GM12878 (cell line): ENCODE measurements at regions not wholly inside any gene's neighbourhood (a gene's known extent, or its start where the extent isn't known, plus 50 kb on each side); places are given as distances from the start of the nearest gene placed in this dataset.

ENCODE experiments used
- ATAC-seq: fragments of 200-7000 bp; cut with Tn5 transposase; 3 replicates; pipeline ENCODE4 v1.9.1; 2020; ENCODE audit warnings: mild to moderate bottlenecking, moderate library complexity
- BruUV-seq: library from RNA; stranded (reverse); fragments of 400-500 nt; replicated peaks from 2 replicates; lab custom pipeline; 2021; lab: Mats Ljungman, UMichigan
- CTCF ChIA-PET: fragments of 300-600 bp; sonication (Branson Sonifier 250); formaldehyde crosslinking; extraction: SDS; loops from one replicate; lab custom pipeline; 2021; ENCODE audit warnings: inconsistent platforms; lab: Yijun Ruan, JAX
- POLR2A ChIA-PET: fragments of 350-600 bp; formaldehyde crosslinking; extraction: SDS; loops from one replicate; lab custom pipeline; 2021; ENCODE audit warnings: inconsistent platforms; lab: Charles Lee
- RAD21 ChIA-PET: fragments of 300-600 bp; sonication (Branson Sonifier 250); formaldehyde crosslinking; loops from one replicate; lab custom pipeline; 2023; ENCODE audit warnings: antibody characterized with exemption; ENCODE audit not compliant: unreplicated experiment; lab: Charles Lee
- SMC1A ChIA-PET: fragments of 300-600 bp; sonication (Branson Sonifier 250); formaldehyde crosslinking; loops from one replicate; lab custom pipeline; 2023; ENCODE audit not compliant: unreplicated experiment, uncharacterized antibody; lab: Charles Lee
- DNase-seq: peaks from one replicate; pipeline ENCODE4 v3.0.0-alpha.2; 2011; ENCODE audit warnings: low read depth, low spot score
- FAIRE-seq: peaks from 3 replicates; lab custom pipeline; 2011; peaks lifted over from hg19 to GRCh38; lab: Jason Lieb, UNC
- H2AFZ ChIP-seq: 2 replicates; pipeline ENCODE4 v1.6.0; 2011; ENCODE audit warnings: low read depth, low read length, control low read depth; ENCODE audit not compliant: control insufficient read depth
- H3K27ac ChIP-seq: 2 replicates; pipeline ENCODE4 v1.5.1; 2011; ENCODE audit warnings: control low read depth; ENCODE audit not compliant: control insufficient read depth, insufficient read depth
- H3K27me3 ChIP-seq, 2 experiments: replicated peaks in 1 of 2; 2 replicates each; pipeline versions ENCODE4 v1.6.0 to v1.6.1; 2011; ENCODE audit warnings: low read length in 1 of 2; ENCODE audit not compliant: control insufficient read depth in 2 of 2, insufficient read depth in 2 of 2
- H3K36me3 ChIP-seq, 2 experiments: 2 replicates each; pipeline ENCODE4 v1.5.1; 2011; ENCODE audit warnings: low read length in 1 of 2; ENCODE audit not compliant: control insufficient read depth in 2 of 2, insufficient read depth in 2 of 2
- H3K4me1 ChIP-seq: 2 replicates; pipeline ENCODE4 v1.6.1; 2011; ENCODE audit warnings: mild to moderate bottlenecking, low read length, moderate library complexity, mixed read lengths; ENCODE audit not compliant: control insufficient read depth, insufficient read depth
- H3K4me2 ChIP-seq: 2 replicates; pipeline ENCODE4 v1.6.0; 2011; ENCODE audit warnings: control low read depth; ENCODE audit not compliant: control insufficient read depth, insufficient read depth
- H3K4me3 ChIP-seq: fragments of 200-600 bp; sonication (generic); 2 replicates; pipeline ENCODE4 v1.5.1; 2016
- H3K79me2 ChIP-seq: 2 replicates; pipeline ENCODE4 v1.6.0; 2011; ENCODE audit warnings: low read length; ENCODE audit not compliant: control insufficient read depth, insufficient read depth
- H3K9ac ChIP-seq: 2 replicates; pipeline ENCODE4 v1.8.0; 2011; ENCODE audit warnings: low read length, control low read depth, mixed read lengths; ENCODE audit not compliant: control insufficient read depth, insufficient read depth
- H3K9me3 ChIP-seq: replicated peaks from 3 replicates; pipeline ENCODE4 v1.5.1; 2011; ENCODE audit warnings: mild to moderate bottlenecking, low read length; ENCODE audit not compliant: control insufficient read depth, insufficient read depth
- H4K20me1 ChIP-seq: 2 replicates; pipeline ENCODE4 v1.6.0; 2011; ENCODE audit not compliant: control insufficient read depth, insufficient read depth
- EZH2 ChIP-seq: IDR thresholded peaks from 2 replicates; pipeline ENCODE4 v1.6.1; 2012; ENCODE audit warnings: low read depth, mild to moderate bottlenecking, control low read depth, inconsistent platforms, low read length, borderline replicate concordance; ENCODE audit not compliant: control insufficient read depth
- KLF5 ChIP-seq: fragments of 450-650 bp; IDR thresholded peaks from 2 replicates; pipeline ENCODE4 v1.6.1; 2014; ENCODE audit warnings: mild to moderate bottlenecking; ENCODE audit not compliant: partially characterized antibody
- MXI1 ChIP-seq: fragments of 150-350 bp; IDR thresholded peaks from 2 replicates; pipeline ENCODE4 v1.6.1; 2011; ENCODE audit warnings: low read depth, mild to moderate bottlenecking, inconsistent platforms, low read length, improper control_type of control experiment
- NR2C1 ChIP-seq: fragments of 450-650 bp; IDR thresholded peaks from 2 replicates; pipeline ENCODE4 v1.6.1; 2017; ENCODE audit warnings: antibody characterized with exemption, mild to moderate bottlenecking, moderate library complexity
- POU2F2 ChIP-seq: IDR thresholded peaks from 3 replicates; pipeline ENCODE4 v1.6.1; 2011; ENCODE audit warnings: low read depth, mild to moderate bottlenecking, low read length, borderline replicate concordance
- WGBS: methylation state at CpG from one replicate; pipeline ENCODE4 v1.1.6; 2016; ENCODE audit warnings: low lambda C conversion rate; ENCODE audit not compliant: insufficient replicate concordance, insufficient coverage; ENCODE audit errors: missing lambda C conversion rate; 5-methylcytosine and 5-hydroxymethylcytosine counted together
- in situ Hi-C: fragments of 300-500 bp; cut with MboI; formaldehyde crosslinking; loops from 9 replicates; pipeline ENCODE4 v1.14.3; 2018; ENCODE audit warnings: mixed read lengths
- intact Hi-C: fragments of 100-400 bp; cut with micrococcal nuclease; formaldehyde crosslinking; loops from one replicate; pipeline ENCODE4 v1.14.2; 2022; ENCODE audit not compliant: unreplicated experiment
- TF ChIP-seq, protein P1 (sequence below): fragments of 450-650 bp; IDR thresholded peaks from 2 replicates; pipeline ENCODE4 v1.6.1; 2017; ENCODE audit warnings: antibody characterized with exemption, mild to moderate bottlenecking, moderate library complexity
- TF ChIP-seq, protein P2 (sequence below): IDR thresholded peaks from 2 replicates; pipeline ENCODE4 v1.6.1; 2011; ENCODE audit warnings: borderline replicate concordance, low read depth, mild to moderate bottlenecking, moderate library complexity, low read length; ENCODE audit not compliant: insufficient read depth, poor library complexity, severe bottlenecking
- TF ChIP-seq, protein P3 (sequence below): fragments of 450-650 bp; IDR thresholded peaks from 2 replicates; pipeline ENCODE4 v1.6.1; 2017; ENCODE audit warnings: borderline replicate concordance

DNA sequence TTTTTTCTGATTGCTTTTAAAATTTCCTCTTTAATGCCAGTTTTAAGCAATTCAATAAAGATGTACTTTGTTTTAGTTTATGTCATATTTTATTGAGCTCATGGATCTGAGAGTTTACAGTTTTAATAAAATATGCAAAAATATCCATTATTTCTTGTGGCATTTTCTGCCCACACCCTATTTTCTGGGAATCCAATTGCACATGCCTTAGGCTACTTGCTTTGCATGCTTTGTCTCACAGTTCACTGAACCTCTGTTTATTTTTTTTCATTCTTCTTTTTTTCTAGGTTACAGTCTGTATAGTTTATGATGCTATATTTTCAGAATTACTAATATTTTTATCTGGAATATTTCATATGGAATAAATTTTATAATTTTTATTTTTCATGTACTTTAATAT, 1258.0 kb downstream of the FSCB start (continued):
- TF ChIP-seq KLF5 (no peak), NR2C1 (no peak), POU2F2 (no peak), MXI1 (no peak)
- TF ChIP-seq, protein P1, sequence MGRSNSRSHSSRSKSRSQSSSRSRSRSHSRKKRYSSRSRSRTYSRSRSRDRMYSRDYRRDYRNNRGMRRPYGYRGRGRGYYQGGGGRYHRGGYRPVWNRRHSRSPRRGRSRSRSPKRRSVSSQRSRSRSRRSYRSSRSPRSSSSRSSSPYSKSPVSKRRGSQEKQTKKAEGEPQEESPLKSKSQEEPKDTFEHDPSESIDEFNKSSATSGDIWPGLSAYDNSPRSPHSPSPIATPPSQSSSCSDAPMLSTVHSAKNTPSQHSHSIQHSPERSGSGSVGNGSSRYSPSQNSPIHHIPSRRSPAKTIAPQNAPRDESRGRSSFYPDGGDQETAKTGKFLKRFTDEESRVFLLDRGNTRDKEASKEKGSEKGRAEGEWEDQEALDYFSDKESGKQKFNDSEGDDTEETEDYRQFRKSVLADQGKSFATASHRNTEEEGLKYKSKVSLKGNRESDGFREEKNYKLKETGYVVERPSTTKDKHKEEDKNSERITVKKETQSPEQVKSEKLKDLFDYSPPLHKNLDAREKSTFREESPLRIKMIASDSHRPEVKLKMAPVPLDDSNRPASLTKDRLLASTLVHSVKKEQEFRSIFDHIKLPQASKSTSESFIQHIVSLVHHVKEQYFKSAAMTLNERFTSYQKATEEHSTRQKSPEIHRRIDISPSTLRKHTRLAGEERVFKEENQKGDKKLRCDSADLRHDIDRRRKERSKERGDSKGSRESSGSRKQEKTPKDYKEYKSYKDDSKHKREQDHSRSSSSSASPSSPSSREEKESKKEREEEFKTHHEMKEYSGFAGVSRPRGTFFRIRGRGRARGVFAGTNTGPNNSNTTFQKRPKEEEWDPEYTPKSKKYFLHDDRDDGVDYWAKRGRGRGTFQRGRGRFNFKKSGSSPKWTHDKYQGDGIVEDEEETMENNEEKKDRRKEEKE: no peak
- TF ChIP-seq, protein P2, sequence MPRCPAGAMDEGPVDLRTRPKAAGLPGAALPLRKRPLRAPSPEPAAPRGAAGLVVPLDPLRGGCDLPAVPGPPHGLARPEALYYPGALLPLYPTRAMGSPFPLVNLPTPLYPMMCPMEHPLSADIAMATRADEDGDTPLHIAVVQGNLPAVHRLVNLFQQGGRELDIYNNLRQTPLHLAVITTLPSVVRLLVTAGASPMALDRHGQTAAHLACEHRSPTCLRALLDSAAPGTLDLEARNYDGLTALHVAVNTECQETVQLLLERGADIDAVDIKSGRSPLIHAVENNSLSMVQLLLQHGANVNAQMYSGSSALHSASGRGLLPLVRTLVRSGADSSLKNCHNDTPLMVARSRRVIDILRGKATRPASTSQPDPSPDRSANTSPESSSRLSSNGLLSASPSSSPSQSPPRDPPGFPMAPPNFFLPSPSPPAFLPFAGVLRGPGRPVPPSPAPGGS: no peak

DNA sequence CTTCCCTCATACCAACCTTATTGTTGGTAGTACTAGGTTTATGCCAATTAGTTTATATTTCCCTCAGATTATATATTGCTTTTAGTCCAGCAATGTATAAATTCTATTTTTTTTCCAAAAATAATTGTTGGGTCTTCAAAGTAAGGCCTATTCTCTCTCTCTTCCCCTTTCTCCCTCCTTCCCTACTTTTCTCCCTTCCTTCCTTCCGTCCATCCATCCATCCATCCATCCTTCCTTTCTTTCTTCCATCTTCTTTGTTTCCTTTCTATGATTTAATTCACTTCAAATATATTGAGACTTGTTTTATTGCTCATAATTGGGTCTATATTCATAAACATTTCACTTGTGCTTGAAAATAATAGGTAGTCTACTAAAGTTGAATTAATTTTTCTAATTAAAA, 1259.2 kb downstream of the FSCB start:
- intact Hi-C loops (no loop called here), in situ Hi-C loops (no loop called here)
- no TSS peak for BruUV-seq
- Histone ChIP-seq H3K4me2 (no peak overlapping the region), H3K79me2 (no peaks in the 10 kb centered on the region), H3K36me3 (no peaks in the 10 kb centered on the region), H3K27me3 (no peaks in the 10 kb centered on the region), H3K9ac (no peak overlapping the region), H2AFZ (no peak overlapping the region), H3K27ac (no peak overlapping the region), H4K20me1 (no peaks in the 10 kb centered on the region), H3K9me3 (no peaks in the 10 kb centered on the region), H3K4me1 (no peaks in the 10 kb centered on the region), H3K4me3 (no peak overlapping the region)
- ChIA-PET RAD21 (no interaction called here), POLR2A (no interaction called here), CTCF (no interaction called here), SMC1A (no interaction called here)
- WGBS: 0% methylated on average over 1 of the region's 1 CpG
- no peak for DNase-seq
- ATAC-seq: no peak
- TF ChIP-seq, protein P3, sequence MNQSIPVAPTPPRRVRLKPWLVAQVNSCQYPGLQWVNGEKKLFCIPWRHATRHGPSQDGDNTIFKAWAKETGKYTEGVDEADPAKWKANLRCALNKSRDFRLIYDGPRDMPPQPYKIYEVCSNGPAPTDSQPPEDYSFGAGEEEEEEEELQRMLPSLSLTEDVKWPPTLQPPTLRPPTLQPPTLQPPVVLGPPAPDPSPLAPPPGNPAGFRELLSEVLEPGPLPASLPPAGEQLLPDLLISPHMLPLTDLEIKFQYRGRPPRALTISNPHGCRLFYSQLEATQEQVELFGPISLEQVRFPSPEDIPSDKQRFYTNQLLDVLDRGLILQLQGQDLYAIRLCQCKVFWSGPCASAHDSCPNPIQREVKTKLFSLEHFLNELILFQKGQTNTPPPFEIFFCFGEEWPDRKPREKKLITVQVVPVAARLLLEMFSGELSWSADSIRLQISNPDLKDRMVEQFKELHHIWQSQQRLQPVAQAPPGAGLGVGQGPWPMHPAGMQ: 0 out of 2 replicates have a peak, but pooled peaks have one; percentile 41
- no peak for TF ChIP-seq EZH2
- no peak for FAIRE-seq
